ENCODE measurements at regions not wholly inside any gene's neighbourhood (a gene's known extent, or its start where the extent isn't known, plus 50 kb on each side); places are given as distances from the start of the nearest gene placed in this dataset.

DNA sequence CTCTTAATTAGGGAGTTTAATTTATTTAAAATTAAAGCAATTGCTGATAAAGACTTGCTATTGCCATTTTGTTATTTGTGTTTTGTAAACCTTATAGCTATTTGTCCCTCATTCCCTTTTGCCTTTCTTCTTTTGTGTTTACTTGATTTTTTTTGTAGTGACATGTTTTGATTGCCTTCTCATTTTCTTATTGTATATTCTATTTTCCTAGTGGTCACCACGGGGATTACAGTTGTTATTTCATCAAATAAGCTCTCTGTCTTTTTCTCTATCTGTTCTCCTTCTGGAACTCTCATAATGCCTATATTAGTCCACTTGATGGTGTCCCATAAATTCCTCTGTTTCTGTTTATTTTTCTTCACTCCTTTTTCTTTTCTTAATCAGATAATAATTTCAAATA lies 64.4 kb upstream of the FRY start:
- Histone ChIP-seq H3K4me2 (no peak overlapping the region), H3F3A (replicated peaks; ENCODE audit: low read depth) (no peaks in the 10 kb centered on the region), H2AFZ (no peak overlapping the region), H3K4me3 (no peak overlapping the region), H3K36me3 (ENCODE audit: insufficient read depth) (no peaks in the 10 kb centered on the region), H4K20me1 (replicated peaks; ENCODE audit: insufficient read depth) (no peaks in the 10 kb centered on the region), H3K27me3 (ENCODE audit: insufficient read depth) (no peaks in the 10 kb centered on the region), H3K4me1 (ENCODE audit: insufficient read depth) (no peaks in the 10 kb centered on the region), H3K27ac (ENCODE audit: low read depth) (no peak overlapping the region), H3K9me2 (ENCODE audit: insufficient read depth) (no peaks in the 10 kb centered on the region), H3K79me2 (replicated peaks; ENCODE audit: insufficient read depth) (no peaks in the 10 kb centered on the region)
- Mint-ChIP-seq H3K27ac (no peak overlapping the region), H3K4me1 (no peaks in the 10 kb centered on the region), H3K27me3 (ENCODE audit: insufficient read depth, low read depth, poor library complexity) (peaks cover 2% of the 10 kb centered on the region), H3K4me3 (no peak overlapping the region), H3K9me3 (peaks cover 5% of the 10 kb centered on the region; the same call in 2 of the 3 replicates), H3K36me3 (ENCODE audit: low read depth) (0 out of 3 replicates have a peak, but pooled peaks cover 2% of the 10 kb centered on the region)
- ATAC-seq (no peak), DNase-seq (ENCODE audit: low spot score) (peak; percentile 12)
- no peak for TF ChIP-seq ZNF114 (CRISPR knock-in tag; IDR thresholded peaks at IDR 0.05)
- no peak for TF ChIP-seq ETS1 (IDR thresholded peaks at IDR 0.05)
- TF ChIP-seq, protein P1, sequence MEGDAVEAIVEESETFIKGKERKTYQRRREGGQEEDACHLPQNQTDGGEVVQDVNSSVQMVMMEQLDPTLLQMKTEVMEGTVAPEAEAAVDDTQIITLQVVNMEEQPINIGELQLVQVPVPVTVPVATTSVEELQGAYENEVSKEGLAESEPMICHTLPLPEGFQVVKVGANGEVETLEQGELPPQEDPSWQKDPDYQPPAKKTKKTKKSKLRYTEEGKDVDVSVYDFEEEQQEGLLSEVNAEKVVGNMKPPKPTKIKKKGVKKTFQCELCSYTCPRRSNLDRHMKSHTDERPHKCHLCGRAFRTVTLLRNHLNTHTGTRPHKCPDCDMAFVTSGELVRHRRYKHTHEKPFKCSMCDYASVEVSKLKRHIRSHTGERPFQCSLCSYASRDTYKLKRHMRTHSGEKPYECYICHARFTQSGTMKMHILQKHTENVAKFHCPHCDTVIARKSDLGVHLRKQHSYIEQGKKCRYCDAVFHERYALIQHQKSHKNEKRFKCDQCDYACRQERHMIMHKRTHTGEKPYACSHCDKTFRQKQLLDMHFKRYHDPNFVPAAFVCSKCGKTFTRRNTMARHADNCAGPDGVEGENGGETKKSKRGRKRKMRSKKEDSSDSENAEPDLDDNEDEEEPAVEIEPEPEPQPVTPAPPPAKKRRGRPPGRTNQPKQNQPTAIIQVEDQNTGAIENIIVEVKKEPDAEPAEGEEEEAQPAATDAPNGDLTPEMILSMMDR (conservative IDR thresholded peaks at IDR 0.05; ENCODE audit: low read depth in 2 of 2): peak in 1 of 2 experiments; percentile 42; a peak in 1 of 4 replicates

GRCh38 chr13:31968473-31968872 lies 63.1 kb upstream of the FRY start:
- Histone ChIP-seq H3K27me3 (ENCODE audit: insufficient read depth) (no peaks in the 10 kb centered on the region), H3K4me3 (no peak overlapping the region), H3K4me2 (no peak overlapping the region), H3K9me2 (ENCODE audit: insufficient read depth) (no peaks in the 10 kb centered on the region), H3K27ac (ENCODE audit: low read depth) (no peak overlapping the region), H2AFZ (no peak overlapping the region), H3K36me3 (ENCODE audit: insufficient read depth) (no peaks in the 10 kb centered on the region), H3F3A (replicated peaks; ENCODE audit: low read depth) (no peaks in the 10 kb centered on the region), H3K4me1 (ENCODE audit: insufficient read depth) (no peaks in the 10 kb centered on the region), H3K79me2 (replicated peaks; ENCODE audit: insufficient read depth) (no peaks in the 10 kb centered on the region), H4K20me1 (replicated peaks; ENCODE audit: insufficient read depth) (no peaks in the 10 kb centered on the region)
- DNase-seq (ENCODE audit: low spot score) (no peak), ATAC-seq (no peak)
- no peak overlapping the region for H3K4me3 Mint-ChIP-seq
- H3K4me1 Mint-ChIP-seq: peaks cover 2% of the 10 kb centered on the region; the same call in 1 of the 3 replicates
- H3K36me3 Mint-ChIP-seq (ENCODE audit: low read depth): 0 out of 3 replicates have a peak, but pooled peaks cover 2% of the 10 kb centered on the region
- H3K27me3 Mint-ChIP-seq (ENCODE audit: insufficient read depth, low read depth, poor library complexity): peaks cover 2% of the 10 kb centered on the region
- peaks cover 5% of the 10 kb centered on the region; the same call in 2 of the 3 replicates for H3K9me3 Mint-ChIP-seq
- H3K27ac Mint-ChIP-seq: no peak overlapping the region
- TF ChIP-seq CREB1 (CRISPR knock-in tag; IDR thresholded peaks at IDR 0.05; ENCODE audit: low read depth): no peak
- TF ChIP-seq, protein P1 (conservative IDR thresholded peaks at IDR 0.05; ENCODE audit: low read depth in 2 of 2): no peak
- TF ChIP-seq, protein P2, sequence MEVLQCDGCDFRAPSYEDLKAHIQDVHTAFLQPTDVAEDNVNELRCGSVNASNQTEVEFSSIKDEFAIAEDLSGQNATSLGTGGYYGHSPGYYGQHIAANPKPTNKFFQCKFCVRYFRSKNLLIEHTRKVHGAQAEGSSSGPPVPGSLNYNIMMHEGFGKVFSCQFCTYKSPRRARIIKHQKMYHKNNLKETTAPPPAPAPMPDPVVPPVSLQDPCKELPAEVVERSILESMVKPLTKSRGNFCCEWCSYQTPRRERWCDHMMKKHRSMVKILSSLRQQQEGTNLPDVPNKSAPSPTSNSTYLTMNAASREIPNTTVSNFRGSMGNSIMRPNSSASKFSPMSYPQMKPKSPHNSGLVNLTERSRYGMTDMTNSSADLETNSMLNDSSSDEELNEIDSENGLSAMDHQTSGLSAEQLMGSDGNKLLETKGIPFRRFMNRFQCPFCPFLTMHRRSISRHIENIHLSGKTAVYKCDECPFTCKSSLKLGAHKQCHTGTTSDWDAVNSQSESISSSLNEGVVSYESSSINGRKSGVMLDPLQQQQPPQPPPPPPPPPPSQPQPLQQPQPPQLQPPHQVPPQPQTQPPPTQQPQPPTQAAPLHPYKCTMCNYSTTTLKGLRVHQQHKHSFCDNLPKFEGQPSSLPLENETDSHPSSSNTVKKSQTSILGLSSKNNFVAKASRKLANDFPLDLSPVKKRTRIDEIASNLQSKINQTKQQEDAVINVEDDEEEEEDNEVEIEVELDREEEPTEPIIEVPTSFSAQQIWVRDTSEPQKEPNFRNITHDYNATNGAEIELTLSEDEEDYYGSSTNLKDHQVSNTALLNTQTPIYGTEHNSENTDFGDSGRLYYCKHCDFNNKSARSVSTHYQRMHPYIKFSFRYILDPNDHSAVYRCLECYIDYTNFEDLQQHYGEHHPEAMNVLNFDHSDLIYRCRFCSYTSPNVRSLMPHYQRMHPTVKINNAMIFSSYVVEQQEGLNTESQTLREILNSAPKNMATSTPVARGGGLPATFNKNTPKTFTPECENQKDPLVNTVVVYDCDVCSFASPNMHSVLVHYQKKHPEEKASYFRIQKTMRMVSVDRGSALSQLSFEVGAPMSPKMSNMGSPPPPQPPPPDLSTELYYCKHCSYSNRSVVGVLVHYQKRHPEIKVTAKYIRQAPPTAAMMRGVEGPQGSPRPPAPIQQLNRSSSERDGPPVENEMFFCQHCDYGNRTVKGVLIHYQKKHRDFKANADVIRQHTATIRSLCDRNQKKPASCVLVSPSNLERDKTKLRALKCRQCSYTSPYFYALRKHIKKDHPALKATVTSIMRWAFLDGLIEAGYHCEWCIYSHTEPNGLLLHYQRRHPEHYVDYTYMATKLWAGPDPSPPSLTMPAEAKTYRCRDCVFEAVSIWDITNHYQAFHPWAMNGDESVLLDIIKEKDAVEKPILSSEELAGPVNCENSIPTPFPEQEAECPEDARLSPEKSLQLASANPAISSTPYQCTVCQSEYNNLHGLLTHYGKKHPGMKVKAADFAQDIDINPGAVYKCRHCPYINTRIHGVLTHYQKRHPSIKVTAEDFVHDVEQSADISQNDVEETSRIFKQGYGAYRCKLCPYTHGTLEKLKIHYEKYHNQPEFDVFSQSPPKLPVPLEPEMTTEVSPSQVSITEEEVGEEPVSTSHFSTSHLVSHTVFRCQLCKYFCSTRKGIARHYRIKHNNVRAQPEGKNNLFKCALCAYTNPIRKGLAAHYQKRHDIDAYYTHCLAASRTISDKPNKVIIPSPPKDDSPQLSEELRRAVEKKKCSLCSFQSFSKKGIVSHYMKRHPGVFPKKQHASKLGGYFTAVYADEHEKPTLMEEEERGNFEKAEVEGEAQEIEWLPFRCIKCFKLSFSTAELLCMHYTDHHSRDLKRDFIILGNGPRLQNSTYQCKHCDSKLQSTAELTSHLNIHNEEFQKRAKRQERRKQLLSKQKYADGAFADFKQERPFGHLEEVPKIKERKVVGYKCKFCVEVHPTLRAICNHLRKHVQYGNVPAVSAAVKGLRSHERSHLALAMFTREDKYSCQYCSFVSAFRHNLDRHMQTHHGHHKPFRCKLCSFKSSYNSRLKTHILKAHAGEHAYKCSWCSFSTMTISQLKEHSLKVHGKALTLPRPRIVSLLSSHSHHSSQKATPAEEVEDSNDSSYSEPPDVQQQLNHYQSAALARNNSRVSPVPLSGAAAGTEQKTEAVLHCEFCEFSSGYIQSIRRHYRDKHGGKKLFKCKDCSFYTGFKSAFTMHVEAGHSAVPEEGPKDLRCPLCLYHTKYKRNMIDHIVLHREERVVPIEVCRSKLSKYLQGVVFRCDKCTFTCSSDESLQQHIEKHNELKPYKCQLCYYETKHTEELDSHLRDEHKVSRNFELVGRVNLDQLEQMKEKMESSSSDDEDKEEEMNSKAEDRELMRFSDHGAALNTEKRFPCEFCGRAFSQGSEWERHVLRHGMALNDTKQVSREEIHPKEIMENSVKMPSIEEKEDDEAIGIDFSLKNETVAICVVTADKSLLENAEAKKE (CRISPR knock-in tag; IDR thresholded peaks at IDR 0.05): no peak
- no peak for TF ChIP-seq NANOG (IDR thresholded peaks at IDR 0.05; ENCODE audit: borderline replicate concordance)
- no peak for TF ChIP-seq ZNF331 (CRISPR knock-in tag; IDR thresholded peaks at IDR 0.05; ENCODE audit: low read depth)
- no peak for TF ChIP-seq ZNF114 (CRISPR knock-in tag; IDR thresholded peaks at IDR 0.05)

Measured in GM23338 (cell line).